Suprapubic skin (tissue), 4 donors: ENCODE measurements at regions not wholly inside any gene's neighbourhood (a gene's known extent, or its start where the extent isn't known, plus 50 kb on each side); places are given as distances from the start of the nearest gene placed in this dataset.

Experiments
- DNase-seq, 2 donors: peaks; one replicate each; pipeline ENCODE4 v3.0.0-alpha.2; 2019; ENCODE audit warnings: low spot score in 2 of 2
- H3K27ac ChIP-seq: fragments of 200-600 bp; sonication (generic); one replicate; pipeline ENCODE4 v1.5.1; 2019
- H3K27me3 ChIP-seq: fragments of 200-600 bp; sonication (generic); one replicate; pipeline ENCODE4 v1.5.1; 2019
- H3K36me3 ChIP-seq: fragments of 200-600 bp; sonication (generic); one replicate; pipeline ENCODE4 v1.5.1; 2019
- H3K4me1 ChIP-seq: fragments of 200-600 bp; sonication (generic); one replicate; pipeline ENCODE4 v1.5.1; 2019
- H3K4me3 ChIP-seq: fragments of 200-600 bp; sonication (generic); one replicate; pipeline ENCODE4 v1.5.1; 2019; ENCODE audit warnings: mild to moderate bottlenecking
- H3K9me3 ChIP-seq: fragments of 200-600 bp; sonication (generic); one replicate; pipeline ENCODE4 v1.5.1; 2019
- EP300 ChIP-seq: sonication (generic); formaldehyde crosslinking; IDR thresholded peaks from one replicate; pipeline ENCODE4 v1.6.1; 2017; ENCODE audit warnings: antibody characterized with exemption
- POLR2A ChIP-seq, 2 donors: fragments of 450-650 bp; IDR thresholded peaks; one replicate each; pipeline ENCODE4 v1.6.1; 2017; ENCODE audit warnings: antibody characterized with exemption in 2 of 2, mild to moderate bottlenecking in 2 of 2, moderate library complexity in 2 of 2
- POLR2AphosphoS5 ChIP-seq, 3 donors: sonication (generic); formaldehyde crosslinking; IDR thresholded peaks; one replicate each; pipeline ENCODE4 v1.6.1; 2017; ENCODE audit warnings: antibody characterized with exemption in 3 of 3
- whole genome bisulfite sequencing: methylation state at CpG from one replicate; pipeline ENCODE4 v1.1.5; 2018; 5-methylcytosine and 5-hydroxymethylcytosine counted together
- TF ChIP-seq, protein P1 (sequence below), 2 donors: fragments of 200-600 bp in 1 of 2; fragments of 450-650 bp in 1 of 2; sonication (generic) in 1 of 2; IDR thresholded peaks; one replicate each; pipeline ENCODE4 v1.5.1; 2016 to 2019; ENCODE audit warnings: antibody characterized with exemption in 2 of 2, mild to moderate bottlenecking in 1 of 2, moderate library complexity in 1 of 2

DNA sequence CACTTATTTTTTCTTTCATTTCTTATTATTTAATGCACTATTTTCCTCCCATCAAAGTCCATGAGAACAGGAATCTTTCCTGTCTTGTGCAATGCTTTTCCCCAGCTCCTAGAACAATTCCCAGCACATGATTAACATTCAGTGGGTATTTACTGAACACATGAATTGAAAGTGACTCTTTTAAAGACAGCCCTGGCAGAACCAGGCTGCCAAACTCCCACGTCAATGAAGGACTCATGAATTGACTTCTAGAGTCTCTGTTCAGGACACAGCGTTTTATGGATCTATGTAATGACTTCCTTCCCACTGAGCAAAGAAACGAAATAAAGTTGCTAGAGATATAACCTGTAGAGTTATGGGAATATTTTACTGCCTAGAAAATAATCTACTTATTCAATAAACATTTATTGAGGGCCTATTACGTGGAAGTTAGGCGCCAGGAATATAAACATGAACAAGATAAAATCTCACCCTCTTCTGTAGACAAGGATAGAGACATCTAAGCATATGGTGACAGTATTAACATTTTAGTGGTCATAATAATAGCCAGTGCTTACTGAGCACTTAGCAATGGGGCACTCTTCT lies 485.9 kb upstream of the KLF4 start:
- TF ChIP-seq EP300 (no peak), POLR2AphosphoS5 (IDR thresholded peaks at IDR 0.05) (peak in 1 of 3 donors; percentile 31), POLR2A (IDR thresholded peaks at IDR 0.05) (no peak)
- TF ChIP-seq, protein P1, sequence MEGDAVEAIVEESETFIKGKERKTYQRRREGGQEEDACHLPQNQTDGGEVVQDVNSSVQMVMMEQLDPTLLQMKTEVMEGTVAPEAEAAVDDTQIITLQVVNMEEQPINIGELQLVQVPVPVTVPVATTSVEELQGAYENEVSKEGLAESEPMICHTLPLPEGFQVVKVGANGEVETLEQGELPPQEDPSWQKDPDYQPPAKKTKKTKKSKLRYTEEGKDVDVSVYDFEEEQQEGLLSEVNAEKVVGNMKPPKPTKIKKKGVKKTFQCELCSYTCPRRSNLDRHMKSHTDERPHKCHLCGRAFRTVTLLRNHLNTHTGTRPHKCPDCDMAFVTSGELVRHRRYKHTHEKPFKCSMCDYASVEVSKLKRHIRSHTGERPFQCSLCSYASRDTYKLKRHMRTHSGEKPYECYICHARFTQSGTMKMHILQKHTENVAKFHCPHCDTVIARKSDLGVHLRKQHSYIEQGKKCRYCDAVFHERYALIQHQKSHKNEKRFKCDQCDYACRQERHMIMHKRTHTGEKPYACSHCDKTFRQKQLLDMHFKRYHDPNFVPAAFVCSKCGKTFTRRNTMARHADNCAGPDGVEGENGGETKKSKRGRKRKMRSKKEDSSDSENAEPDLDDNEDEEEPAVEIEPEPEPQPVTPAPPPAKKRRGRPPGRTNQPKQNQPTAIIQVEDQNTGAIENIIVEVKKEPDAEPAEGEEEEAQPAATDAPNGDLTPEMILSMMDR (IDR thresholded peaks at IDR 0.05): no peak
- no peaks in the 10 kb centered on the region for H3K36me3 ChIP-seq
- H3K9me3 ChIP-seq: no peaks in the 10 kb centered on the region
- peak in 1 of 2 donors; percentile 77 for DNase-seq
- peak overlapping the region; percentile 50 for H3K27ac ChIP-seq
- H3K4me1 ChIP-seq: peaks cover 36% of the 10 kb centered on the region
- no peaks in the 10 kb centered on the region for H3K27me3 ChIP-seq
- no peak overlapping the region for H3K4me3 ChIP-seq
- 75% methylated on average over 5 of the region's 5 CpGs for WGBS

DNA sequence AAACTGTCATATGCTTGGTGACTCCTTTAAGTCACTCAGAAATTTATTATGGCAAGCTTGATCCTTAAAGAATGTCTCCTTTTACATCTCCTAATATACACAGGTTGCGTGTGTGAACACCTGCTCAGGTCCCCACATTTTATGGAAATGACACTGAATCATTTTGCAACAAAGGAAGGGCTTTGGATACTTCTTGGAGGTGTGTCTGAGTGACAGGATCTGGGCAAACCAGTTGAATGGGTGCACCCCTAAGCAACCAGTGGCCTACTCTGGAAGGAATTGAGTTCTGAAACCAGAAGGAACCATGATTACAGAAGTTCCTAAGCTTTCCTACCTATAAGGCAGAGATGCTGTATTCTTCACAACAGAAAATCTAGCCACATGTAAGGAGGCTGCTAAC lies 483.9 kb upstream of the KLF4 start:
- no peak overlapping the region for H3K27ac ChIP-seq
- no peak for DNase-seq
- H3K27me3 ChIP-seq: no peaks in the 10 kb centered on the region
- H3K9me3 ChIP-seq: no peaks in the 10 kb centered on the region
- peaks cover 48% of the 10 kb centered on the region for H3K4me1 ChIP-seq
- TF ChIP-seq POLR2AphosphoS5 (IDR thresholded peaks at IDR 0.05) (no peak), POLR2A (IDR thresholded peaks at IDR 0.05) (no peak), EP300 (no peak)
- TF ChIP-seq, protein P1 (IDR thresholded peaks at IDR 0.05): no peak
- WGBS: 82% methylated on average over 1 of the region's 1 CpG
- H3K36me3 ChIP-seq: no peaks in the 10 kb centered on the region
- no peak overlapping the region for H3K4me3 ChIP-seq

DNA sequence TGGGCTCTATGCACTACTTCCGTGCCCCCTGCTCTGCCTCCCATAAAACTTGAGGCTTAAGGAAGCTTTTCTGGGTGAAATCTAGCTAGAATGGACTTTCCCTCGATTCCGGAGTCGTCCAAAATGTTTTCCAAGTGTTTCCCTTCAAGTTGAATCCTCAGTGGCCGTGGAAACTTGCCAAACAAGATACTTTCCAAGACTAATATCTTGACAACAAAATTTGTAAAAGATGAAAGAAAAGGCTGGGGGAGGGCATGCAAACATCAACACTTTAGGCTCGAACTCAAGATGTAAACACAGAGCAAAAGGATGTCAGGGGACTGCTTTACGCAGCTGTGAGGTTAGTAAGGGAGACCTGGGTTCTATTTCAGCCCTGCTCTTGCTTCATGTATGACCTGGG lies 482.8 kb upstream of the KLF4 start:
- Histone ChIP-seq H3K36me3 (no peaks in the 10 kb centered on the region), H3K27ac (no peak overlapping the region), H3K9me3 (no peaks in the 10 kb centered on the region), H3K4me3 (no peak overlapping the region), H3K4me1 (peaks cover 58% of the 10 kb centered on the region), H3K27me3 (no peaks in the 10 kb centered on the region)
- TF ChIP-seq POLR2A (IDR thresholded peaks at IDR 0.05): no peak
- TF ChIP-seq EP300: no peak
- TF ChIP-seq, protein P1 (IDR thresholded peaks at IDR 0.05): no peak
- TF ChIP-seq POLR2AphosphoS5 (IDR thresholded peaks at IDR 0.05): no peak
- no peak for DNase-seq
- WGBS: 75% methylated on average over 7 of the region's 7 CpGs

DNA sequence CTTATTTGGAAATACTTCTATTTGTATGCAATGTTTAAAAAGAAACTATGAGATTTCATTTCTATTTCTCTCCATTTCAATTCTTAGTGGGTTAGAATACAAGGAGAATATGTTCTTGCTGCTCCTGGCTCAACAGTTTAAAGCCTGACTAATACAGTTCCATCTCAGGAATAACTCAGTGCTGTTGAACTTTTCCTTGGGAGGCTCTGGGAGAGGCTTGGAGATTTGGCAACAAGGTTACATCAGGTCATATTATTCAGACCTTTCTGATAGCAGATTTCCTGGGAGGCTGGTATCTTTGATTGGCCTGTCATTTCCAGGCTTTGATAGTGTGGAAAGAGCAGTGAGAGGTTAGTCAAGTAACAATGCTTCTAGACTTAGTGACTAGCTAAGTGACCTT lies 481.7 kb upstream of the KLF4 start:
- DNase-seq: no peak
- Histone ChIP-seq H3K36me3 (no peaks in the 10 kb centered on the region), H3K4me1 (peaks cover 50% of the 10 kb centered on the region), H3K4me3 (no peak overlapping the region), H3K9me3 (no peaks in the 10 kb centered on the region), H3K27ac (no peak overlapping the region), H3K27me3 (no peaks in the 10 kb centered on the region)
- TF ChIP-seq EP300: no peak
- TF ChIP-seq POLR2AphosphoS5 (IDR thresholded peaks at IDR 0.05): no peak
- TF ChIP-seq, protein P1 (IDR thresholded peaks at IDR 0.05): no peak
- no peak for TF ChIP-seq POLR2A (IDR thresholded peaks at IDR 0.05)

DNA sequence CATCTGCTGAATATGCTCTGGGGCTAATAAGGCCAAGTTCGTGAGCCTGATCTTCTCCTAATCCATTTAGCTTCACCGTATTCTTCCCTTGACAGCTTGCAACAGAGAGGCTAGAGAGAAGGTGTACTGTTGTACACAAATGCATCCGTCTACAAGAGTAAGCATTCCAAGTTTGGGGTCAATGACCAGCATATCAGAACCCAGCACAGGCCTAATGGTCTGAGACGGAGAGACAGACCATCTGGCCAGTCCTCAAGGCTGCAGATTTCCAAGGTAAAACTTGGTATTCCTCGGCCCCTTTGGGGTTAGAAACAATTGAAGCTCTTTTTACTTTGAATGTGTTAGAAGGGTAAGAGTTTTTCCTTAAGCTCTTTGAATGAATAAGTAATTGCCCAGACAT lies 481.2 kb upstream of the KLF4 start:
- Histone ChIP-seq H3K9me3 (no peaks in the 10 kb centered on the region), H3K27me3 (no peaks in the 10 kb centered on the region), H3K36me3 (no peaks in the 10 kb centered on the region), H3K27ac (no peak overlapping the region), H3K4me3 (no peak overlapping the region), H3K4me1 (peaks cover 45% of the 10 kb centered on the region)
- DNase-seq: no peak
- 87% methylated on average over 5 of the region's 5 CpGs for WGBS
- TF ChIP-seq POLR2AphosphoS5 (IDR thresholded peaks at IDR 0.05) (no peak), EP300 (no peak), POLR2A (IDR thresholded peaks at IDR 0.05) (no peak)
- TF ChIP-seq, protein P1 (IDR thresholded peaks at IDR 0.05): no peak
